Right atrium auricular region (tissue), 2 donors: ENCODE measurements at regions not wholly inside any gene's neighbourhood (a gene's known extent, or its start where the extent isn't known, plus 50 kb on each side); places are given as distances from the start of the nearest gene placed in this dataset.

Experiments used
- DNase-seq: peaks from one replicate; pipeline ENCODE4 v3.0.0-alpha.2; 2019; ENCODE audit warnings: low spot score
- H3K27ac ChIP-seq, 2 donors: fragments of 200-600 bp; sonication (generic); 1 replicate in 1 of 2; 2 replicates in 1 of 2; pipeline ENCODE4 v1.5.1; 2016 to 2019
- H3K27me3 ChIP-seq, 2 donors: fragments of 200-600 bp; sonication (generic); one replicate each; pipeline versions ENCODE4 v1.5.1 to v1.6.0; 2017 to 2019
- H3K36me3 ChIP-seq: fragments of 200-600 bp; sonication (generic); one replicate; pipeline ENCODE4 v1.5.1; 2016
- H3K4me1 ChIP-seq, 2 donors: fragments of 200-600 bp; sonication (generic); one replicate each; pipeline versions ENCODE4 v1.5.1 to v1.6.0; 2017 to 2019
- H3K4me3 ChIP-seq, 2 donors: fragments of 200-600 bp; sonication (generic); 1 replicate in 1 of 2; 2 replicates in 1 of 2; pipeline ENCODE4 v1.5.1; 2017 to 2019; ENCODE audit warnings: mild to moderate bottlenecking in 1 of 2, moderate library complexity in 1 of 2
- H3K9me3 ChIP-seq, 2 donors: fragments of 200-600 bp; sonication (generic); one replicate each; pipeline ENCODE4 v1.5.1; 2019
- CTCF ChIP-seq, 2 donors: fragments of 200-600 bp; sonication (generic); IDR thresholded peaks; one replicate each; pipeline ENCODE4 v1.5.1; 2019; ENCODE audit warnings: antibody characterized with exemption in 2 of 2

GRCh38 chr6:104227508-104227907 lies 632.2 kb downstream of the HACE1 start:
- H3K4me3 ChIP-seq: no peak overlapping the region
- H3K4me1 ChIP-seq: no peaks in the 10 kb centered on the region
- no peak for DNase-seq
- H3K27ac ChIP-seq: no peak overlapping the region
- no peaks in the 10 kb centered on the region for H3K27me3 ChIP-seq
- H3K9me3 ChIP-seq: no peaks in the 10 kb centered on the region
- TF ChIP-seq CTCF (IDR thresholded peaks at IDR 0.05): no peak
- no peaks in the 10 kb centered on the region for H3K36me3 ChIP-seq

GRCh38 chr6:104226790-104227446 lies 632.8 kb downstream of the HACE1 start:
- TF ChIP-seq CTCF (IDR thresholded peaks at IDR 0.05): no peak
- Histone ChIP-seq H3K4me3 (no peak overlapping the region), H3K9me3 (no peaks in the 10 kb centered on the region), H3K27me3 (no peaks in the 10 kb centered on the region), H3K36me3 (no peaks in the 10 kb centered on the region), H3K4me1 (no peaks in the 10 kb centered on the region), H3K27ac (no peak overlapping the region)
- no peak for DNase-seq

DNA sequence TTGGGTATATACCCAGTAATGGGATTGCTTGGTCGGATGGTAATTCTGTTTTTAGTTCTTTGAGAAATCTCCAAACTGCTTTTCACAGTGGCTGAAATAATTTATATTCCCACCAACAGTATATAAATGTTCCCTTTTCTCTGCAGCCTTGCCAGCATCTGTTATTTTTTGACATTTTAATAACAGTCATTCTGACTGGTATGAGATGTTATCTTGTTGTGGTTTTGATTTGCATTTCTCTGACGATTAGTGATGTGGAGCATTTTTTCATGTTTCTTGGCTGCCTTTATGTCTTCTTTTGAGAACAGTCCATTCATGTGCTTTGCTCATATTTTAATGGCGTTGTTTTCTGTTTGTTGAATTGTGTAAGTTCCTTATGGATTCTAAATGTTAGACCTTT lies 641.6 kb downstream of the HACE1 start:
- no peaks in the 10 kb centered on the region for H3K4me1 ChIP-seq
- no peaks in the 10 kb centered on the region for H3K36me3 ChIP-seq
- no peaks in the 10 kb centered on the region for H3K9me3 ChIP-seq
- H3K4me3 ChIP-seq: no peak overlapping the region
- TF ChIP-seq CTCF (IDR thresholded peaks at IDR 0.05): no peak
- H3K27me3 ChIP-seq: no peaks in the 10 kb centered on the region
- DNase-seq: no peak
- H3K27ac ChIP-seq: no peak overlapping the region

DNA sequence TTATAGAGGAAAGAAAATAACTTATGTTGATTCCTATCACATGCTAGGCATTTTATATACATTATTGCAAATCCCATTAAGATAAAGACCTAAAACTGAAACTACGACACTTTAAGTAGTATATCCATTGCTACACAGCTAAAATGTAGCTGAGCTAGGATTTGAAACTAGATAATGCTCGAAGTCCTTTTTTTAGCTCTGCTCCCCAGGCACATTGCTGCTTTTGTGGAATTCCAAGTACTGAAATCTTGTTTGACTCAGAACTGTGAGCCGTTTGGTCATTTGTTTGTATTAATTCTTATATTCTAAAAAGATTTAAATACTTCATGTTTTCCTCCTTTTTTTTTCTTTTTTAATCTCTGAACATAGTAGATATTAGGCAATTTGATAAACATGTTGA lies 644.8 kb downstream of the HACE1 start:
- DNase-seq: no peak
- no peaks in the 10 kb centered on the region for H3K27me3 ChIP-seq
- H3K27ac ChIP-seq: no peak overlapping the region
- TF ChIP-seq CTCF (IDR thresholded peaks at IDR 0.05): no peak
- no peak overlapping the region for H3K4me3 ChIP-seq
- H3K9me3 ChIP-seq: no peaks in the 10 kb centered on the region
- H3K36me3 ChIP-seq: no peaks in the 10 kb centered on the region
- H3K4me1 ChIP-seq: no peaks in the 10 kb centered on the region

GRCh38 chr6:104212977-104213668 lies 646.6 kb downstream of the HACE1 start:
- Histone ChIP-seq H3K27ac (no peak overlapping the region), H3K9me3 (no peaks in the 10 kb centered on the region), H3K4me3 (no peak overlapping the region), H3K36me3 (no peaks in the 10 kb centered on the region), H3K27me3 (no peaks in the 10 kb centered on the region), H3K4me1 (no peaks in the 10 kb centered on the region)
- no peak for TF ChIP-seq CTCF (IDR thresholded peaks at IDR 0.05)
- DNase-seq: no peak
